ENCODE measurements at regions not wholly inside any gene's neighbourhood (a gene's known extent, or its start where the extent isn't known, plus 50 kb on each side); places are given as distances from the start of the nearest gene placed in this dataset.

GRCh38 chr18:41462946-41463345 is 492.1 kb upstream of the PIK3C3 start:
- TF ChIP-seq YY1 (IDR thresholded peaks at IDR 0.05; ENCODE audit: insufficient read depth, insufficient read length) (no peak), ZNF274 (IDR thresholded peaks at IDR 0.05; ENCODE audit: low read depth, low read length) (no peak), SUZ12 (IDR thresholded peaks at IDR 0.05; ENCODE audit: extremely low read depth, insufficient read depth, insufficient read length) (no peak)

Data from NT2/D1 (cell line).